ENCODE measurements at regions not wholly inside any gene's neighbourhood (a gene's known extent, or its start where the extent isn't known, plus 50 kb on each side); places are given as distances from the start of the nearest gene placed in this dataset.

GRCh38 chr14:106633721-106634120 lies 1107.3 kb downstream of the TMEM121 start:
- TF ChIP-seq, protein P1, sequence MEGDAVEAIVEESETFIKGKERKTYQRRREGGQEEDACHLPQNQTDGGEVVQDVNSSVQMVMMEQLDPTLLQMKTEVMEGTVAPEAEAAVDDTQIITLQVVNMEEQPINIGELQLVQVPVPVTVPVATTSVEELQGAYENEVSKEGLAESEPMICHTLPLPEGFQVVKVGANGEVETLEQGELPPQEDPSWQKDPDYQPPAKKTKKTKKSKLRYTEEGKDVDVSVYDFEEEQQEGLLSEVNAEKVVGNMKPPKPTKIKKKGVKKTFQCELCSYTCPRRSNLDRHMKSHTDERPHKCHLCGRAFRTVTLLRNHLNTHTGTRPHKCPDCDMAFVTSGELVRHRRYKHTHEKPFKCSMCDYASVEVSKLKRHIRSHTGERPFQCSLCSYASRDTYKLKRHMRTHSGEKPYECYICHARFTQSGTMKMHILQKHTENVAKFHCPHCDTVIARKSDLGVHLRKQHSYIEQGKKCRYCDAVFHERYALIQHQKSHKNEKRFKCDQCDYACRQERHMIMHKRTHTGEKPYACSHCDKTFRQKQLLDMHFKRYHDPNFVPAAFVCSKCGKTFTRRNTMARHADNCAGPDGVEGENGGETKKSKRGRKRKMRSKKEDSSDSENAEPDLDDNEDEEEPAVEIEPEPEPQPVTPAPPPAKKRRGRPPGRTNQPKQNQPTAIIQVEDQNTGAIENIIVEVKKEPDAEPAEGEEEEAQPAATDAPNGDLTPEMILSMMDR (IDR thresholded peaks at IDR 0.05) = no peak
- TF ChIP-seq POLR2A (IDR thresholded peaks at IDR 0.05) = no peak
